Activated T-cell treated with anti-CD3 and anti-CD28 coated beads, Interleukin-2, amount 50 U/mL, for 72 hours (primary cell): ENCODE measurements at regions not wholly inside any gene's neighbourhood (a gene's known extent, or its start where the extent isn't known, plus 50 kb on each side); places are given as distances from the start of the nearest gene placed in this dataset.

Source experiments
- ATAC-seq, 2 donors: fragments of 150-1000 bp; cut with Tn5 transposase; replicated peaks in 1 of 2; 2 replicates each; pipeline ENCODE4 v1.10.0; 2021; ENCODE audit warnings: moderate library complexity in 2 of 2, mild to moderate bottlenecking in 1 of 2
- DNase-seq, 2 donors: peaks; one replicate each; pipeline ENCODE4 v3.0.0; 2021 to 2022; ENCODE audit warnings: mixed read lengths in 1 of 2
- H3K27ac Mint-ChIP-seq: one replicate; pipeline ENCODE4 v1.8.0; 2022; ENCODE audit warnings: mild to moderate bottlenecking, moderate library complexity, mixed read lengths
- H3K27me3 Mint-ChIP-seq: one replicate; pipeline ENCODE4 v1.8.0; 2022; ENCODE audit warnings: low read depth, mixed read lengths
- H3K36me3 Mint-ChIP-seq, 2 donors: one replicate each; pipeline ENCODE4 v1.8.0; 2022; ENCODE audit warnings: mixed read lengths in 2 of 2, mild to moderate bottlenecking in 1 of 2; ENCODE audit not compliant: insufficient read depth in 2 of 2
- H3K4me1 Mint-ChIP-seq: one replicate; pipeline ENCODE4 v1.8.0; 2022; ENCODE audit warnings: low read depth, mixed read lengths
- H3K4me3 Mint-ChIP-seq, 2 donors: one replicate each; pipeline ENCODE4 v1.8.0; 2022; ENCODE audit warnings: mild to moderate bottlenecking in 2 of 2, mixed read lengths in 2 of 2, moderate library complexity in 2 of 2
- H3K9me3 Mint-ChIP-seq, 2 donors: one replicate each; pipeline ENCODE4 v1.8.0; 2022; ENCODE audit warnings: mixed read lengths in 2 of 2

GRCh38 chr9:90967145-90967538 lies 165.5 kb downstream of the SYK start:
- peaks cover 46% of the 10 kb centered on the region for H3K27me3 Mint-ChIP-seq
- peaks cover 2 to 5% of the 10 kb centered on the region in 2 donors for H3K9me3 Mint-ChIP-seq
- ATAC-seq, result no peak
- peak overlapping the region; percentile 49 for H3K27ac Mint-ChIP-seq
- H3K4me1 Mint-ChIP-seq, result peaks cover 46% of the 10 kb centered on the region
- peak overlapping the region; percentile 51 to 59 for H3K4me3 Mint-ChIP-seq
- H3K36me3 Mint-ChIP-seq, result peaks cover 6 to 8% of the 10 kb centered on the region in 2 donors
- DNase-seq, result no peak

DNA sequence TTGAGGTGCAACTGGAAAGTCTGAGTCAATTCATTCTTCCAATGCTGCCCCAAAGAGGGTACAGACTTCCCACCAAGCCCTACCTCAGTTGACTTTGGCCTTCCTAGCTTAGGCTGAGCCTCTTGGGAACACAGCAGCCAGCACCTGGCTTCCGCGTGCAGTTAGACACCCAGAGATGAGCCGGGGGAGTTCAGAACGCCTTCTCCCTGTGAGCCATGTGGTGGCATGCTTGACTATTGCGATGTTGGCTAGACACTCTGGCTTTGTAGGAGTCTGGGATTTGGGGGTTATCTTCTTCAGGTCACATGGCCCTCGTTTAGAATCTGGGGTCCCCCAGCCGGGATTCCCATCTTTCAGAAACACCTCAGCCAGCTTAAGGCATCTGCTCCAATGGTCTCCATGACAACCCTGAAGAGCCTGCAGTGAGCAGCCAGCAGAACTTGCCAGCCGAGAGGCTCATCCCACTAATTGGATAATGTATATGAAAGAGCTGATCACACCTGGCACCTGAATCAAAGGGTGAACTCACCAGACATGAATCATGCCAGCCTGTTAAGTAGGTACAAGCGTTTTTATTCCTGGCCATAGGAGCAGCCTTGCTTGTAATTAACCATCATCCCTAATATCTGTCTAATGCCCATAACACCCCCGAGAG lies 167.5 kb downstream of the SYK start:
- Mint-ChIP-seq H3K27ac (no peak overlapping the region), H3K4me1 (peaks cover 42% of the 10 kb centered on the region)

DNA sequence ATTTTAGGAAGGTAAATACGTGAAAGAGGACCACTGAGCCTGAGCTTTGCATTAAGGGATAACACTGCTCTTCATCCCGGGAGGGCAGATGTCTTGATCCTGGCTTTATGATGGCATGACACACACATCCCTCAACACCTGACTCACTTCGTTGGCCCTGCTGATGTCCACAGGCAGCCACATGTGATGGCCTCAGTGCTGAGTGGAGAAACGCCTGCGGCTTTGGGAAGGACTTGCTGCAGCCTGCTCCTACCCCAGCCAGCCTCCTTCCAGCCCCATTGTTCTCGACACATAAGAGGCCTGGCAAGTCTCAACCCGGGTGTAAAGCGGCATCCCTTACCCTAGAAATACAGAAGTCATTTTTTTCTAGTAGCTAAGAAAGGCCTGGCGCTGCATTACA lies 169.0 kb downstream of the SYK start:
- H3K27ac Mint-ChIP-seq, result no peak overlapping the region
- DNase-seq (no peak), ATAC-seq (no peak)
- H3K4me1 Mint-ChIP-seq, result peaks cover 27% of the 10 kb centered on the region
- H3K9me3 Mint-ChIP-seq, result no peaks in the 10 kb centered on the region
- H3K27me3 Mint-ChIP-seq, result peaks cover 30% of the 10 kb centered on the region
- no peak overlapping the region for H3K4me3 Mint-ChIP-seq
- H3K36me3 Mint-ChIP-seq, result peaks cover 0 to 4% of the 10 kb centered on the region in 2 donors

More for the DNA sequence above, 167.5 kb downstream of the SYK start:
- ATAC-seq, result no peak
- peaks cover 4% of the 10 kb centered on the region in 2 donors for H3K36me3 Mint-ChIP-seq
- H3K9me3 Mint-ChIP-seq, result peaks cover 0 to 2% of the 10 kb centered on the region in 2 donors
- no peak for DNase-seq
- peaks cover 29% of the 10 kb centered on the region for H3K27me3 Mint-ChIP-seq
- H3K4me3 Mint-ChIP-seq, result no peak overlapping the region

GRCh38 chr9:90972057-90972456 lies 170.4 kb downstream of the SYK start:
- DNase-seq, result no peak
- Mint-ChIP-seq H3K4me1 (peaks cover 13% of the 10 kb centered on the region), H3K27me3 (peaks cover 34% of the 10 kb centered on the region), H3K36me3 (peaks cover 0 to 3% of the 10 kb centered on the region in 2 donors), H3K9me3 (no peaks in the 10 kb centered on the region), H3K4me3 (no peak overlapping the region), H3K27ac (no peak overlapping the region)
- ATAC-seq, result no peak

GRCh38 chr9:90974016-90974415 lies 172.4 kb downstream of the SYK start:
- H3K4me3 Mint-ChIP-seq, result no peak overlapping the region
- H3K4me1 Mint-ChIP-seq, result peaks cover under 1% of the 10 kb centered on the region
- no peak for ATAC-seq
- no peaks in the 10 kb centered on the region for H3K9me3 Mint-ChIP-seq
- peaks cover 41% of the 10 kb centered on the region for H3K27me3 Mint-ChIP-seq
- H3K27ac Mint-ChIP-seq, result no peak overlapping the region
- no peak for DNase-seq
- H3K36me3 Mint-ChIP-seq, result no peaks in the 10 kb centered on the region

DNA sequence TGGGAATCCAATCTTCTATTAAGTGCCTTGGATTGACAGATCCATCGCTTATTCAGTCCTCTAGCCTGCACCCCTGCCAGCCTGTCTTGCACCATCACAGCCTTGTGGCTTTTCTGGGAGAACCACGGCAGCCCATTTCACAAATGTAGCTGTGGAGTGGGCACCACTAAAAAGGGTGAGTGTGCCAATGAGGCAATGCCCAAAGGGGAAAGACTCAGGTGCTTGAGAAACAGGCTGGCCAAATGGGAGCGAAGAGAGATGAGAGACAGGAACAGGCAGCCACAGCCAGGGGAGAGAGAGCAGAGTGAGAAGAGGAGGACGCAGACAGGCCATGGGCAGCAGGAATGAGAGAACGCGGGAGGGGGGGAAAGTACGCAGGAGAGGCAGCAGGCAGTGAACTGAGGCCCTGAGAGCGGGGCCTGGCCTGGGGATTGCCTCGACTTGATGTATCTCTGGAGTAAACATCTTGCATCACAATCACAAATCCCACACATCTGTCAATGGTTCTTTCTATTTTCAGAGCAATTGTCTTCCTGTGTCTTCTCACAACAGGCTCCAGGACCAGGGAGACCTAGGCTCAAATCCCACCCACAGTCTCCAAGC lies 173.1 kb downstream of the SYK start:
- ATAC-seq (no peak), DNase-seq (no peak)
- Mint-ChIP-seq H3K27ac (no peak overlapping the region), H3K9me3 (no peaks in the 10 kb centered on the region), H3K4me1 (peaks cover 8% of the 10 kb centered on the region), H3K27me3 (peaks cover 48% of the 10 kb centered on the region), H3K36me3 (no peaks in the 10 kb centered on the region), H3K4me3 (no peak overlapping the region)

GRCh38 chr9:90975781-90976538 lies 174.3 kb downstream of the SYK start:
- H3K4me1 Mint-ChIP-seq, result peaks cover 14% of the 10 kb centered on the region
- DNase-seq (no peak), ATAC-seq (no peak)

DNA sequence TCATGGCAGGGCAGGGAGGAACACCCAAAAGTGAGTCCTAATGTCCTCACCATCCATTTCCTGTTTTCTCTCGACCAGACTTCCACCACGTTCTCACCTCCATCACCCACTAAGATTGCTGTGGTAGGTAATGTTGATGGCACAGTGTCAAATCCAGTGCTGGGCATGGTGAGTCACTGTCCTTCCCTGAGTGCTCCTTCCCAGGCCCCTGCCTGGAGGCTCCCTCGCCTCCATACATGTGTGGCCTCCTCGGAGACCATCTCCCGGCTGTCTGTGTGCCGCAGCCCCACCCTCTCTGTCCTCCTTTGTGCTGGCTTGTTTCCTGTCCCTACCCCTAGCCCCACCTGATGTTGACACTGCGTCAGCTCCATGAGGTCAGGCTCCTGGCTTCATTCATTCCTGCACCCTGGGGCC lies 177.5 kb downstream of the SYK start:
- no peaks in the 10 kb centered on the region for H3K36me3 Mint-ChIP-seq
- no peak overlapping the region for H3K4me3 Mint-ChIP-seq
- H3K4me1 Mint-ChIP-seq, result peaks cover 27% of the 10 kb centered on the region
- H3K27ac Mint-ChIP-seq, result no peak overlapping the region
- ATAC-seq (no peak), DNase-seq (no peak)
- H3K9me3 Mint-ChIP-seq, result no peaks in the 10 kb centered on the region
- peaks cover 60% of the 10 kb centered on the region for H3K27me3 Mint-ChIP-seq

More at GRCh38 chr9:90975781-90976538, 174.3 kb downstream of the SYK start:
- peaks cover 61% of the 10 kb centered on the region for H3K27me3 Mint-ChIP-seq
- H3K27ac Mint-ChIP-seq, result no peak overlapping the region
- H3K36me3 Mint-ChIP-seq, result no peaks in the 10 kb centered on the region
- no peak overlapping the region for H3K4me3 Mint-ChIP-seq
- no peaks in the 10 kb centered on the region for H3K9me3 Mint-ChIP-seq

DNA sequence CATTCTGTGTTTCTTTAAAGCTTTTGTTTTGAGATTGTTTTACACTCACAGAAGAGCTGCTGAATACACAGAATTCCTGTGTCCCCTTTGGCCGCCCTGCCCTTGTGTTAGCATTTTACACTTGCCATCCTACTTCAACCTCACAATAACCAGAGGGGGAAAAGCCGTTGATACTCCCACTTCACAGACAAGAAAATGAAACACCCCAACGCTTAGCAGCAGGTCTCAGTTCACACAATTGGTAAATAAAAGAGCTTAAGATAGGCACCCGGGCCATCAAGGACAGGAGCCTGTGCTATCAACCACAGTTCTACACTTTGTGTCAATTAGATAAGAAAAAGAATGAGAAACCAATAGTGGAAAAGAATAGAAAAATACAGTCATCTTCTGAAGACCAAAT lies 178.0 kb downstream of the SYK start:
- Mint-ChIP-seq H3K27ac (no peak overlapping the region), H3K27me3 (peaks cover 55% of the 10 kb centered on the region)

DNA sequence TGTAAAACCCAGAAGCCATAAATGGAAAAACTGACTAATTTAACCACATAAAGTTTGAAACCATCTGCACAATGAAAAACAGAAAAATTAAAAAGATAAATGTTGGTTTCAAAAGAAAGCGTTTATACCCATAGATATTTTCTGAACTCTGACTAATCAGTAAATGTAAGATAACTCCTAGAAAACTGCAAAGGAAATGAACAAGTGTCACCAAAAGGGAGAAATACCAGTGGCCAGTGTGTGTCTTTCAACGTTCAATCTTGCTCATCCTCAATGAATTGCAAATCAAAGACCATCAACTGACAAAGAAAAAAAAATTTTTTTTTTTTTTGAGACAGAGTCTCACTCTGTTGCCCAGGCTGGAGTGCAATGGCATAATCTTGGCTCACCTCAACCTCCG lies 180.1 kb downstream of the SYK start:
- peak in 1 of 2 donors; percentile 49 for ATAC-seq
- peaks cover 45% of the 10 kb centered on the region for H3K4me1 Mint-ChIP-seq
- no peak for DNase-seq
- peaks cover 41% of the 10 kb centered on the region for H3K27me3 Mint-ChIP-seq
- H3K36me3 Mint-ChIP-seq, result no peaks in the 10 kb centered on the region
- H3K27ac Mint-ChIP-seq, result no peak overlapping the region
- H3K9me3 Mint-ChIP-seq, result no peaks in the 10 kb centered on the region
- H3K4me3 Mint-ChIP-seq, result no peak overlapping the region

More for the DNA sequence above, 178.0 kb downstream of the SYK start:
- DNase-seq (no peak), ATAC-seq (no peak)
- Mint-ChIP-seq H3K9me3 (no peaks in the 10 kb centered on the region), H3K4me3 (no peak overlapping the region), H3K4me1 (peaks cover 30% of the 10 kb centered on the region), H3K36me3 (no peaks in the 10 kb centered on the region)

- Mint-ChIP-seq H3K27me3 (peaks cover 28% of the 10 kb centered on the region), H3K9me3 (no peaks in the 10 kb centered on the region), H3K27ac (no peak overlapping the region), H3K4me3 (no peak overlapping the region), H3K4me1 (peaks cover 45% of the 10 kb centered on the region), H3K36me3 (no peaks in the 10 kb centered on the region)
- ATAC-seq, result no peak
- no peak for DNase-seq
These were observed 181.8 kb downstream of the SYK start for GRCh38 chr9:90983394-90983793.

DNA sequence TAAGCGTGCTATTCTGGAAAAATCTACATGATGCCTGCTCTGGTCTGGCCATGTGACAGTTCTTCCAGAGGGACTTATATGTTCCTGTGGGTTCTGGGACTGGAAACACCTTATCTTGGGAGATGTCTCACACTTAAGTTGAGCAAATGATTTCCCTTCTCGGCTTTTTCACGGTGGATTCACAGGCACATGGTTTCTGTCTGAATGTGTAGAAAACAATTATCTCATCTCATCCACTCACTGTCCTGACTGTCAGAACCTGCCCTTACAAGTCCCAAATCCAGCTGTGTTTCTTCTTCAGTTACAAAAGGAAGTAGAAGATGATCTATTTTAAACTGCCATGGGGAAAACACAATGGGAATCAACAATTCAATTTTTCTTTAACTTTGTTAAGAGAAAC lies 184.0 kb downstream of the SYK start:
- Mint-ChIP-seq H3K27me3 (peaks cover 8% of the 10 kb centered on the region), H3K4me3 (no peak overlapping the region), H3K4me1 (peaks cover 34% of the 10 kb centered on the region), H3K36me3 (no peaks in the 10 kb centered on the region), H3K9me3 (no peaks in the 10 kb centered on the region), H3K27ac (no peak overlapping the region)
- no peak for DNase-seq
- ATAC-seq, result no peak

DNA sequence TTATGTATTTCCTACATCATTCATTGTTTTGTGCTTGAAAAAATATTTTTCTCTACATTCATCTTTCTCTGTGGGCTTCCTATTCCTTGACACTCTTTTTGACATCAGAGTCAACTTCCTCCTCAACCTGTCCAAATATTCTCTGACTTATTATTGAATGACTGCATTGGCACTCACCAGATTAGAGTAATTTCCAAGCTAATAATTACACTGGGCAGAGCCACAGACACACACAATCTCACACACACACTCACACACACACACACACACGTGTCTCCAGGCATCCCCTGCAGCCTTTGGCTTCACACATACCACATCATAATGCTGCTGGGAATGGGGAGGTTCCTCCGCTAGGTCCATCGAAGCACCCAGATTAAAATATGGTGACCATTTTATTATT lies 184.5 kb downstream of the SYK start:
- H3K4me3 Mint-ChIP-seq, result no peak overlapping the region
- H3K27ac Mint-ChIP-seq, result no peak overlapping the region
- H3K27me3 Mint-ChIP-seq, result peaks cover 7% of the 10 kb centered on the region
- DNase-seq (no peak), ATAC-seq (no peak)
- H3K36me3 Mint-ChIP-seq, result no peaks in the 10 kb centered on the region
- H3K4me1 Mint-ChIP-seq, result peaks cover 29% of the 10 kb centered on the region
- no peaks in the 10 kb centered on the region for H3K9me3 Mint-ChIP-seq
